ENCODE measurements at regions not wholly inside any gene's neighbourhood (a gene's known extent, or its start where the extent isn't known, plus 50 kb on each side); places are given as distances from the start of the nearest gene placed in this dataset.

DNA sequence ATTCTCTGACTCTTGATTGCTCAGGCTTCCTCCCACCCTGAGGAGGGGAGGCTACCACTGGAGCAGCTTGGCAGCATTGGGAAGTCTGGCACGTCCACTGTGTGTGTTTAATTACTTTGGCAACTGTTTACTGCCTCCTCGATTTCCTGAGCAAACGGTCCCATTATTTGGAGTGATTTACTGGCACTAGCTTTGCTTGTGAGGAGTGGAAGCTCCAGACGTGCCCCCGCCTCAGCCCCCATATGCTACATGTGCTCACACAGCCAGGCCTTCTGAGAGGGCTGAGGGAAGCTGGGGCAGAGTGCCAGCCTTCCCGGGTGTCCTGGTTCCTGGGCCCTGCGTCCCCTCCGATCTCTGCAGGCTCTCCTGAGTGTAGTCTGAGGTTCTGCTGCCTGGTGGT, 306.2 kb downstream of the PTPRU start:
- H3K4me3 ChIP-seq (ENCODE audit: low read length), result no peak overlapping the region
- H4K20me1 ChIP-seq (ENCODE audit: control insufficient read depth, insufficient read depth, low read depth, low read length), result no peaks in the 10 kb centered on the region
- no peaks in the 10 kb centered on the region for H3K4me1 ChIP-seq (ENCODE audit: control insufficient read depth, low read length)
- peaks cover 5% of the 10 kb centered on the region for H3K27me3 ChIP-seq (ENCODE audit: control insufficient read depth, low read length)
- no peaks in the 10 kb centered on the region for H3K79me2 ChIP-seq (ENCODE audit: control insufficient read depth, low read length)
- no peaks in the 10 kb centered on the region for H3K36me3 ChIP-seq (ENCODE audit: control insufficient read depth, low read length)
- no peak for TF ChIP-seq EZH2phosphoT487 (IDR thresholded peaks at IDR 0.05; ENCODE audit: borderline replicate concordance, low read length)
- TF ChIP-seq, protein P1, sequence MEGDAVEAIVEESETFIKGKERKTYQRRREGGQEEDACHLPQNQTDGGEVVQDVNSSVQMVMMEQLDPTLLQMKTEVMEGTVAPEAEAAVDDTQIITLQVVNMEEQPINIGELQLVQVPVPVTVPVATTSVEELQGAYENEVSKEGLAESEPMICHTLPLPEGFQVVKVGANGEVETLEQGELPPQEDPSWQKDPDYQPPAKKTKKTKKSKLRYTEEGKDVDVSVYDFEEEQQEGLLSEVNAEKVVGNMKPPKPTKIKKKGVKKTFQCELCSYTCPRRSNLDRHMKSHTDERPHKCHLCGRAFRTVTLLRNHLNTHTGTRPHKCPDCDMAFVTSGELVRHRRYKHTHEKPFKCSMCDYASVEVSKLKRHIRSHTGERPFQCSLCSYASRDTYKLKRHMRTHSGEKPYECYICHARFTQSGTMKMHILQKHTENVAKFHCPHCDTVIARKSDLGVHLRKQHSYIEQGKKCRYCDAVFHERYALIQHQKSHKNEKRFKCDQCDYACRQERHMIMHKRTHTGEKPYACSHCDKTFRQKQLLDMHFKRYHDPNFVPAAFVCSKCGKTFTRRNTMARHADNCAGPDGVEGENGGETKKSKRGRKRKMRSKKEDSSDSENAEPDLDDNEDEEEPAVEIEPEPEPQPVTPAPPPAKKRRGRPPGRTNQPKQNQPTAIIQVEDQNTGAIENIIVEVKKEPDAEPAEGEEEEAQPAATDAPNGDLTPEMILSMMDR (IDR thresholded peaks at IDR 0.05; ENCODE audit: low read depth, low read length, poor library complexity, severe bottlenecking), result no peak
- no peaks in the 10 kb centered on the region for H3F3A ChIP-seq (ENCODE audit: control insufficient read depth, insufficient read depth)
- no peak overlapping the region for H3K27ac ChIP-seq (ENCODE audit: low read depth, low read length)
- no peak overlapping the region for H3K4me2 ChIP-seq (ENCODE audit: low read length)
- no peaks in the 10 kb centered on the region for H3K9me3 ChIP-seq (ENCODE audit: control insufficient read depth, insufficient read depth, low read length)
- H3K9me2 ChIP-seq (replicated peaks; ENCODE audit: control insufficient read depth, low read length), result no peaks in the 10 kb centered on the region

DNA sequence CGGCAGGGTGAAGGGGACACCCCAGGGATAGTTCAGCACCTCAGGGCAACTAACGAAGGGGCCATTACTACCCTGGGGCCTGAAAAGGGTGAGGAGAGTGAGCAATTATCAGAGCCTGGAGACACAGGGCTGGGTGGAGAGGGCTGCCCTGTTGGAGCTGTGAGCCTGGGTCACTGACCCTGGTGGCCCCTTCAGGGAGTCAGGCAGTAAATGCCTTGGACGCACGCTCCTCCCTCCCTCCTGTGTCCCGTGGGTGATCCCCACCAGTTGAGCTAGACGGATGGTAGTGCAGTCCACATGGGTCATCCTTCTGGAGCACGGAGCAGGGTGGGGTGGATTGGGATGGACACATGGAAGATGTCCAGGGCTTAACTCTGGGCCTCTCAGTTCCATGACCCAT, 305.3 kb downstream of the PTPRU start:
- TF ChIP-seq, protein P1 (IDR thresholded peaks at IDR 0.05; ENCODE audit: low read depth, low read length, poor library complexity, severe bottlenecking), result no peak
- TF ChIP-seq EZH2phosphoT487 (IDR thresholded peaks at IDR 0.05; ENCODE audit: borderline replicate concordance, low read length), result no peak
- Histone ChIP-seq H3K27ac (ENCODE audit: low read depth, low read length) (no peak overlapping the region), H3K36me3 (ENCODE audit: control insufficient read depth, low read length) (no peaks in the 10 kb centered on the region), H3K9me3 (ENCODE audit: control insufficient read depth, insufficient read depth, low read length) (no peaks in the 10 kb centered on the region), H3F3A (ENCODE audit: control insufficient read depth, insufficient read depth) (no peaks in the 10 kb centered on the region), H3K27me3 (ENCODE audit: control insufficient read depth, low read length) (peaks cover 5% of the 10 kb centered on the region), H3K9me2 (replicated peaks; ENCODE audit: control insufficient read depth, low read length) (no peaks in the 10 kb centered on the region), H3K79me2 (ENCODE audit: control insufficient read depth, low read length) (no peaks in the 10 kb centered on the region), H3K4me1 (ENCODE audit: control insufficient read depth, low read length) (no peaks in the 10 kb centered on the region), H3K4me2 (ENCODE audit: low read length) (no peak overlapping the region), H3K4me3 (ENCODE audit: low read length) (no peak overlapping the region), H4K20me1 (ENCODE audit: control insufficient read depth, insufficient read depth, low read depth, low read length) (no peaks in the 10 kb centered on the region)

GRCh38 chr1:29540801-29541357, 304.6 kb downstream of the PTPRU start:
- TF ChIP-seq EZH2phosphoT487 (IDR thresholded peaks at IDR 0.05; ENCODE audit: borderline replicate concordance, low read length), result no peak
- TF ChIP-seq, protein P1 (IDR thresholded peaks at IDR 0.05; ENCODE audit: low read depth, low read length, poor library complexity, severe bottlenecking), result no peak
- no peaks in the 10 kb centered on the region for H3K9me2 ChIP-seq (replicated peaks; ENCODE audit: control insufficient read depth, low read length)
- no peaks in the 10 kb centered on the region for H3F3A ChIP-seq (ENCODE audit: control insufficient read depth, insufficient read depth)
- H3K4me2 ChIP-seq (ENCODE audit: low read length), result no peak overlapping the region
- H3K79me2 ChIP-seq (ENCODE audit: control insufficient read depth, low read length), result no peaks in the 10 kb centered on the region
- H3K4me1 ChIP-seq (ENCODE audit: control insufficient read depth, low read length), result no peaks in the 10 kb centered on the region
- H3K4me3 ChIP-seq (ENCODE audit: low read length), result no peak overlapping the region
- no peaks in the 10 kb centered on the region for H3K36me3 ChIP-seq (ENCODE audit: control insufficient read depth, low read length)
- H4K20me1 ChIP-seq (ENCODE audit: control insufficient read depth, insufficient read depth, low read depth, low read length), result no peaks in the 10 kb centered on the region
- H3K9me3 ChIP-seq (ENCODE audit: control insufficient read depth, insufficient read depth, low read length), result no peaks in the 10 kb centered on the region
- peaks cover 5% of the 10 kb centered on the region for H3K27me3 ChIP-seq (ENCODE audit: control insufficient read depth, low read length)
- H3K27ac ChIP-seq (ENCODE audit: low read depth, low read length), result no peak overlapping the region
